Transverse colon (tissue), 4 donors: ENCODE measurements at regions not wholly inside any gene's neighbourhood (a gene's known extent, or its start where the extent isn't known, plus 50 kb on each side); places are given as distances from the start of the nearest gene placed in this dataset.

Experiments used
- CTCF ChIP-seq, 5 experiments: fragments of 200-600 bp in 3 of 5; fragments of 450-650 bp in 2 of 5; sonication (generic) in 3 of 5; IDR thresholded peaks; 1 replicate in 2 of 5; 2 replicates in 3 of 5; pipeline ENCODE4 v1.5.1; 2016 to 2017; ENCODE audit warnings: antibody characterized with exemption in 5 of 5, inconsistent platforms in 3 of 5, mild to moderate bottlenecking in 2 of 5, moderate library complexity in 1 of 5
- EP300 ChIP-seq: sonication (generic); formaldehyde crosslinking; IDR thresholded peaks from one replicate; pipeline ENCODE4 v1.6.1; 2017; ENCODE audit warnings: antibody characterized with exemption, low read depth
- POLR2A ChIP-seq: fragments of 450-650 bp; IDR thresholded peaks from one replicate; pipeline ENCODE4 v1.6.1; 2016; ENCODE audit warnings: antibody characterized with exemption, mild to moderate bottlenecking, moderate library complexity
- POLR2AphosphoS5 ChIP-seq, 3 donors: sonication (generic); formaldehyde crosslinking; IDR thresholded peaks; one replicate each; pipeline ENCODE4 v1.6.1; 2016; ENCODE audit warnings: antibody characterized with exemption in 3 of 3

- TF ChIP-seq CTCF (IDR thresholded peaks at IDR 0.05) (no peak), POLR2A (no peak), POLR2AphosphoS5 (IDR thresholded peaks at IDR 0.05) (no peak), EP300 (no peak)
Measured at GRCh38 chr5:97488126-97488668, 305.1 kb upstream of the RIOK2 start.
